ENCODE measurements at regions not wholly inside any gene's neighbourhood (a gene's known extent, or its start where the extent isn't known, plus 50 kb on each side); places are given as distances from the start of the nearest gene placed in this dataset.
"Not testable (repeated sequence)": the region's sequence is repeated elsewhere in the genome, so short reads cannot be mapped to it uniquely, and the experiment has no call there.

GRCh38 chr6:155765275-155766194 lies 309.9 kb upstream of the NOX3 start:
- H3K4me3 ChIP-seq (ENCODE audit: low read depth, low read length), result no peak overlapping the region
- no peak for DNase-seq (ENCODE audit: low read depth)
- no peak for TF ChIP-seq CTCF (IDR thresholded peaks at IDR 0.05; ENCODE audit: insufficient read depth, low read depth, low read length, missing control alignments)

GRCh38 chr6:155762649-155763048 lies 307.0 kb upstream of the NOX3 start:
- TF ChIP-seq CTCF (IDR thresholded peaks at IDR 0.05; ENCODE audit: insufficient read depth, low read depth, low read length, missing control alignments), result no peak
- no peak for DNase-seq (ENCODE audit: low read depth)
- H3K4me3 ChIP-seq (ENCODE audit: low read depth, low read length), result no peak overlapping the region

- DNase-seq (ENCODE audit: low read depth), result no peak
- TF ChIP-seq CTCF (IDR thresholded peaks at IDR 0.05; ENCODE audit: insufficient read depth, low read depth, low read length, missing control alignments), result no peak
These were observed 299.8 kb upstream of the NOX3 start for GRCh38 chr6:155755452-155755851.

GRCh38 chr6:155748778-155749177 lies 293.1 kb upstream of the NOX3 start:
- H3K4me3 ChIP-seq (ENCODE audit: low read depth, low read length); DNase-seq (ENCODE audit: low read depth): not testable (repeated sequence)

More at GRCh38 chr6:155755452-155755851, 299.8 kb upstream of the NOX3 start:
- H3K4me3 ChIP-seq (ENCODE audit: low read depth, low read length), result no peak overlapping the region

GRCh38 chr6:155747491-155747890 lies 291.9 kb upstream of the NOX3 start:
- H3K4me3 ChIP-seq (ENCODE audit: low read depth, low read length), result no peak overlapping the region
- no peak for DNase-seq (ENCODE audit: low read depth)
- TF ChIP-seq CTCF (IDR thresholded peaks at IDR 0.05; ENCODE audit: insufficient read depth, low read depth, low read length, missing control alignments), result no peak

GRCh38 chr6:155740781-155741399 lies 285.3 kb upstream of the NOX3 start:
- H3K4me3 ChIP-seq (ENCODE audit: low read depth, low read length), result no peak overlapping the region
- DNase-seq (ENCODE audit: low read depth), result no peak
- no peak for TF ChIP-seq CTCF (IDR thresholded peaks at IDR 0.05; ENCODE audit: insufficient read depth, low read depth, low read length, missing control alignments)

- no peak overlapping the region for H3K4me3 ChIP-seq (ENCODE audit: low read depth, low read length)
- no peak for DNase-seq (ENCODE audit: low read depth)
- no peak for TF ChIP-seq CTCF (IDR thresholded peaks at IDR 0.05; ENCODE audit: insufficient read depth, low read depth, low read length, missing control alignments)
These were observed 283.0 kb upstream of the NOX3 start for GRCh38 chr6:155738602-155739105.
